Adrenal gland (tissue), 9 donors: ENCODE measurements at regions not wholly inside any gene's neighbourhood (a gene's known extent, or its start where the extent isn't known, plus 50 kb on each side); places are given as distances from the start of the nearest gene placed in this dataset.

Experiments used
- DNase-seq, 7 donors: peaks; one replicate each; pipeline ENCODE4 v3.0.0-alpha.2; 2019 to 2020
- H3K27ac ChIP-seq, 5 donors: fragments of 200-600 bp; sonication (generic) in 4 of 5; 1 replicate in 3 of 5; 2 replicates in 2 of 5; pipeline versions ENCODE4 v1.5.1 to v1.8.0; 2016 to 2020; ENCODE audit warnings: mild to moderate bottlenecking in 1 of 5
- H3K27me3 ChIP-seq: fragments of 200-600 bp; 2 replicates; pipeline ENCODE4 v1.8.0; 2021
- H3K36me3 ChIP-seq, 2 donors: fragments of 200-600 bp; replicated peaks in 1 of 2; 1 replicate in 1 of 2; 2 replicates in 1 of 2; pipeline versions ENCODE4 v1.5.1 to v1.8.0; 2018 to 2022
- H3K4me1 ChIP-seq, 2 donors: fragments of 200-600 bp; replicated peaks in 1 of 2; 1 replicate in 1 of 2; 2 replicates in 1 of 2; pipeline versions ENCODE4 v1.5.1 to v1.8.0; 2018 to 2021
- H3K4me3 ChIP-seq, 4 donors: fragments of 200-600 bp; sonication (generic) in 3 of 4; one replicate each; pipeline ENCODE4 v1.5.1; 2016 to 2018
- H3K9me3 ChIP-seq, 3 donors: fragments of 200-600 bp; sonication (generic) in 1 of 3; replicated peaks in 1 of 3; 1 replicate in 2 of 3; 2 replicates in 1 of 3; pipeline versions ENCODE4 v1.5.1 to v1.8.0; 2016 to 2021
- POLR2A ChIP-seq, 2 donors: fragments of 450-650 bp; IDR thresholded peaks; one replicate each; pipeline ENCODE4 v1.6.1; 2017; ENCODE audit warnings: antibody characterized with exemption in 2 of 2, mild to moderate bottlenecking in 2 of 2, moderate library complexity in 1 of 2
- WGBS, 4 donors: extraction: QIAGEN DNeasy Blood & Tissue Kit in 2 of 4; methylation state at CpG; one replicate each; pipeline versions ENCODE4 v1.1.5 to v1.1.7; 2013 to 2017; 5-methylcytosine and 5-hydroxymethylcytosine counted together
- intact Hi-C, 2 donors: fragments of 100-400 bp; cut with DNase I; formaldehyde crosslinking; loops; one replicate each; pipeline versions ENCODE4 v1.14.1 to v1.15.0; 2022 to 2023
- TF ChIP-seq, protein P1 (sequence below), 6 experiments: fragments of 450-650 bp in 4 of 6; fragments of 200-600 bp in 2 of 6; sonication (generic) in 1 of 6; IDR thresholded peaks; 1 replicate in 5 of 6; 2 replicates in 1 of 6; pipeline versions ENCODE4 v1.5.1 to v1.8.0; 2016 to 2021; ENCODE audit warnings: antibody characterized with exemption in 6 of 6, mild to moderate bottlenecking in 2 of 6, moderate library complexity in 1 of 6
- donor health status: healthy with polysubstance abuse.
- donor health status: Bipolar disorder and iron deficiency.
- donor health status: DM: yes; HTN: yes; CAD: no.
- donor health status: DM: no; HTN: no; CAD: no.
- donor health status: DM: no; HTN: no; CAD: no.

DNA sequence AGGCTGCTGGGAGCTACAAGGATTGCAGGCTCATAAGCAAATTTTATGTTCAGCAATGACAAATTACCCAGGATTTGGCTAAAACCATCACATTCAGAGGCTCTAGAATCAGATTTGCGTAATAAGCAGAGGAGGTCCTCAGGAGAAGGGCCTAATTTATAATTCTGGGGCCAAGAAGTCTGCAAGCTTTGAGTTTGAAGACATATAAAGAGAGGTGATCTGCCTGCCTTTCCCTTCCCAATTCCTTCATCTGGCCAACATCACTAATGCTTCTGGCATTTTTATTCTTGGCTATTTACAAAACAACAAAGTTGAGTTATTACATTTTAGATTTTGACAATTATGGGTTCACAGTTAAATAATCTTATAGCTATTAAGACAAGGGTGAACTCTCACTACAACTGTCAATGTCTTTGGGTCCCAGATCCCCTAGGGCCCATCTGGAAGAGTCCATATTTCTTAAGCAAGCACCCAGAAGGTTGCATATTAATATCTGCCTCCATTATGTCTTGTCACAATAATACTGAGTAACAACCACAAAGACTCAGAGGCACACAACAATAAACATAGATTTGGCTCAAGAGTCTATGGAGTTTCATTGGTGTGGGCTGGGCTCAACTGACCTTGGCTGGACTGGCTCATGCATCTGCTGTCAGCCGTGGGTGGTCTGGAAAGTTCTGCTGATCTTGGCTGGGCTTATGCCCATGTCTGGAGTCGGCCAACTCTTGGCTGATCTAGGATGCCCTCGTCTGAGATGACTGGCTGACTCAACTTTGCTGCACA is 67.2 kb upstream of the CD82 start:
- Histone ChIP-seq H3K4me3 (no peak overlapping the region), H3K9me3 (no peaks in the 10 kb centered on the region), H3K27ac (no peak overlapping the region), H3K36me3 (no peaks in the 10 kb centered on the region), H3K4me1 (no peaks in the 10 kb centered on the region), H3K27me3 (no peaks in the 10 kb centered on the region)
- intact Hi-C loops = no loop called here
- TF ChIP-seq, protein P1, sequence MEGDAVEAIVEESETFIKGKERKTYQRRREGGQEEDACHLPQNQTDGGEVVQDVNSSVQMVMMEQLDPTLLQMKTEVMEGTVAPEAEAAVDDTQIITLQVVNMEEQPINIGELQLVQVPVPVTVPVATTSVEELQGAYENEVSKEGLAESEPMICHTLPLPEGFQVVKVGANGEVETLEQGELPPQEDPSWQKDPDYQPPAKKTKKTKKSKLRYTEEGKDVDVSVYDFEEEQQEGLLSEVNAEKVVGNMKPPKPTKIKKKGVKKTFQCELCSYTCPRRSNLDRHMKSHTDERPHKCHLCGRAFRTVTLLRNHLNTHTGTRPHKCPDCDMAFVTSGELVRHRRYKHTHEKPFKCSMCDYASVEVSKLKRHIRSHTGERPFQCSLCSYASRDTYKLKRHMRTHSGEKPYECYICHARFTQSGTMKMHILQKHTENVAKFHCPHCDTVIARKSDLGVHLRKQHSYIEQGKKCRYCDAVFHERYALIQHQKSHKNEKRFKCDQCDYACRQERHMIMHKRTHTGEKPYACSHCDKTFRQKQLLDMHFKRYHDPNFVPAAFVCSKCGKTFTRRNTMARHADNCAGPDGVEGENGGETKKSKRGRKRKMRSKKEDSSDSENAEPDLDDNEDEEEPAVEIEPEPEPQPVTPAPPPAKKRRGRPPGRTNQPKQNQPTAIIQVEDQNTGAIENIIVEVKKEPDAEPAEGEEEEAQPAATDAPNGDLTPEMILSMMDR (IDR thresholded peaks at IDR 0.05) = no peak
- TF ChIP-seq POLR2A (IDR thresholded peaks at IDR 0.05) = no peak
- 63 to 83% (median 65%) methylated on average over 4 of the region's 4 CpGs for WGBS, 4 donors
- peak in 3 of 7 donors; percentile 12 to 38 (median 28) for DNase-seq

DNA sequence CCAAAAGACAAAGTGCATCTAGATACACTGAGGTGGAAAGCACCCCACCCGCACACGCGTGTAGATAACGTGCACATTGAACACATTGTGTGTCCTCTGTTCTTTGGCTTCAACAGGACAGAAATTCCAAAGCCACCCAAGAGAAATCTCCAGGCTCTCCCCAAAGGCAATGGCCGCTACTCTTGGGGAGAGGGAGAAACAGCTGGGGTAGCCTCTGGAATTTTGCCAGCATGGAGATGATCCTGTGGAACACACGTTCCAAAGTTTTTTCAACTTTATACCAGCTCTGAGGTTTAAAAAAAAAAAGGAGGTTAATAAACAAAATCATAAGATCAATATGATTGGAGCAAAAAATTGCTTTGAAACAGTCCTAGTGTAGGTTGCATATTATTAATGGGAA is 63.0 kb upstream of the CD82 start:
- intact Hi-C loops = no loop called here
- 82 to 90% (median 87%) methylated on average over 6 of the region's 6 CpGs for WGBS, 4 donors

DNA sequence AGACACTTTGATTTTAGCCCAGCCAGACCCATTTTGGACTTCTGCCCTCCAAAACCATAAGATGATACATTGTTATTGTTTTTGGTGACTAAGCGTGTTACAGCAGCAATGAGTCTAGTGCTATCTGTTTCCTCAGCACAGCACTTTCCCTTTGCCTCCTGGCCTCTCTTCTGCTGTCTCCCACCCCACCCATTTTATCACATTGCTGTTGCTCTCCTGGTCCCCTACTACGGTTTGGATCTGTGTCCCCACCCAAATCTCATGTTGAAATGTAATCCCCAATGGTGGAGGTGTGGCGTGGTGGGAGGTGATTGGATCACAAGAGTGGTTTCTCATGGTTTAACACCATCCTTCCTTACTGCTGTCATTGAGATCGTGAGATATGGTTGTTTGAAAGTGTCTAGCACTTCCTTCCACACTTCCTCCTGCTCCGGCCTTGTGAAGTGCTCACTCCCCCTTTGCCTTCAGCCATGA is 59.8 kb upstream of the CD82 start:
- TF ChIP-seq, protein P1 (IDR thresholded peaks at IDR 0.05) = no peak
- no peak for TF ChIP-seq POLR2A (IDR thresholded peaks at IDR 0.05)
- DNase-seq = no peak
- Histone ChIP-seq H3K4me1 (no peaks in the 10 kb centered on the region), H3K27me3 (no peaks in the 10 kb centered on the region), H3K27ac (no peak overlapping the region), H3K9me3 (no peaks in the 10 kb centered on the region), H3K4me3 (no peak overlapping the region), H3K36me3 (no peaks in the 10 kb centered on the region)
- WGBS, 4 donors = 66 to 73% (median 71%) methylated on average over 5 of the region's 5 CpGs
- intact Hi-C loops = no loop called here

More for the DNA sequence above, 63.0 kb upstream of the CD82 start:
- H3K4me1 ChIP-seq = no peaks in the 10 kb centered on the region
- no peaks in the 10 kb centered on the region for H3K27me3 ChIP-seq
- H3K36me3 ChIP-seq = no peaks in the 10 kb centered on the region
- H3K9me3 ChIP-seq = no peaks in the 10 kb centered on the region
- TF ChIP-seq, protein P1 (IDR thresholded peaks at IDR 0.05) = no peak
- no peak for TF ChIP-seq POLR2A (IDR thresholded peaks at IDR 0.05)
- no peak overlapping the region for H3K27ac ChIP-seq
- no peak for DNase-seq
- no peak overlapping the region for H3K4me3 ChIP-seq

DNA sequence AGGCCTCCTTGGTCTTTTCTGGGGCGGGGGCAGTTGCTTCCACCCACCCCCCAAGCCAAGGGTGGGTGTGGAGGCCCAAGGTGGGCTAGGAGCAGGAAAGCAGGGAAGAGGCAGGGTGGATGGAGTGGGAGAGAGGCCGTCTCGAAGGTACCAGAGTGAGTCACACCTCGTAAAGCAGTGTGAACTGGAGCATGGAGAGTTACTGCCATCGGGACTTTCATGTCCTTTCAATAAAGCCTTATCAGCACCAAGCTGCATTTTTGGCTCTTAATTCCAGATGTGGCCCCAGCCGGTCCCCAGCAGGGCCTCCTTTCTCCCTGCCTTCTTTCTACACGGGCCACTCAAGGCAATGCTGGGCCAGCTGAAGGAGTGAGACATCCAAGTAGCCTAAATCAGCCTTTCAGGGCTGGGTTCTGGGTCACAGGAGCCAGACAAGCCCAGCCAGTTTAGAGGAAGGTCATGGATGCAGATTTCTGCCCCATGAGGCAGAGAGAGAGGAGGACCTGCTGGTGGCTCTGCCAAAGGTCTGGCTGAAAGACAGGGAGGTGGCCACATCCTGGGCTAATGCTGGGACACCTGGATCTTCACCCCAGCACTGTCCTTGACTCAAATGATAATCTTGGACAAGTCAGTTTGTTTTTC is 59.0 kb upstream of the CD82 start:
- WGBS, 4 donors = 60 to 69% (median 66%) methylated on average over 7 of the region's 7 CpGs

More for the DNA sequence above, 59.0 kb upstream of the CD82 start:
- no peaks in the 10 kb centered on the region for H3K9me3 ChIP-seq
- intact Hi-C loops = no loop called here
- DNase-seq = no peak
- H3K36me3 ChIP-seq = no peaks in the 10 kb centered on the region
- H3K4me1 ChIP-seq = no peaks in the 10 kb centered on the region
- H3K27me3 ChIP-seq = no peaks in the 10 kb centered on the region
- TF ChIP-seq POLR2A (IDR thresholded peaks at IDR 0.05) = no peak
- TF ChIP-seq, protein P1 (IDR thresholded peaks at IDR 0.05) = no peak
- H3K4me3 ChIP-seq = no peak overlapping the region
- H3K27ac ChIP-seq = no peak overlapping the region
